HepG2 (cell line): ENCODE measurements at regions not wholly inside any gene's neighbourhood (a gene's known extent, or its start where the extent isn't known, plus 50 kb on each side); places are given as distances from the start of the nearest gene placed in this dataset.
A peak's percentile ranks its signal among the peaks of the same experiment; 100 is the strongest.

Experiments used
- ATAC-seq: fragments of 200-7000 bp; cut with Tn5 transposase; 3 replicates; pipeline ENCODE4 v1.9.1; 2020; ENCODE audit warnings: mild to moderate bottlenecking, moderate library complexity
- BruUV-seq: library from RNA; stranded (reverse); fragments of 400-500 nt; replicated peaks from 2 replicates; lab custom pipeline; 2021; lab: Mats Ljungman, UMichigan
- CTCF ChIA-PET: fragments of 300-600 bp; formaldehyde crosslinking; extraction: SDS; loops from one replicate; lab custom pipeline; 2021; ENCODE audit warnings: low total read pairs, inconsistent platforms, low intra/inter-chr PET ratio; lab: Yijun Ruan, JAX
- POLR2A ChIA-PET: fragments of 350-600 bp; sonication (Branson Sonifier 250); formaldehyde crosslinking; loops from one replicate; lab custom pipeline; 2020; ENCODE audit warnings: antibody characterized with exemption, inconsistent platforms; lab: Yijun Ruan, JAX
- DNase-seq: peaks from one replicate; pipeline ENCODE4 v3.0.0-alpha.2; 2015; ENCODE audit warnings: low spot score
- FAIRE-seq: peaks from 3 replicates; lab custom pipeline; 2011; peaks lifted over from hg19 to GRCh38; lab: Jason Lieb, UNC
- H2AFZ ChIP-seq: one replicate; pipeline ENCODE4 v1.6.1; 2011; ENCODE audit warnings: low read length, inconsistent platforms
- H3K27ac ChIP-seq: fragments of 300-600 bp; 3 replicates; pipeline ENCODE4 v1.8.0; 2011; ENCODE audit warnings: mixed run types, mild to moderate bottlenecking, mixed read lengths, low read length, inconsistent platforms; ENCODE audit not compliant: insufficient read depth; ENCODE audit errors: extremely low read length
- H3K27me3 ChIP-seq, 2 experiments: fragments of 200-600 bp in 1 of 2; 2 replicates in 1 of 2; 3 replicates in 1 of 2; pipeline versions ENCODE4 v1.6.0 to v1.8.0; 2011; ENCODE audit warnings: low read length in 2 of 2, mild to moderate bottlenecking in 2 of 2, moderate library complexity in 2 of 2, inconsistent platforms in 1 of 2; ENCODE audit not compliant: insufficient read depth in 2 of 2, control insufficient read depth in 1 of 2
- H3K36me3 ChIP-seq, 2 experiments: fragments of 200-600 bp in 1 of 2; replicated peaks in 1 of 2; 2 replicates in 1 of 2; 3 replicates in 1 of 2; pipeline versions ENCODE4 v1.5.1 to v1.8.0; 2011; ENCODE audit warnings: low read length in 2 of 2, inconsistent platforms in 1 of 2; ENCODE audit not compliant: insufficient read depth in 2 of 2, control insufficient read depth in 1 of 2
- H3K4me1 ChIP-seq: 2 replicates; pipeline ENCODE4 v1.5.1; 2012; ENCODE audit warnings: low read length, inconsistent platforms; ENCODE audit not compliant: insufficient read depth
- H3K4me2 ChIP-seq: 2 replicates; pipeline ENCODE4 v1.6.0; 2011; ENCODE audit warnings: low read depth, low read length, inconsistent platforms
- H3K4me3 ChIP-seq, 3 experiments: fragments of 200-600 bp in 1 of 3; sonication (generic), shearing (Covaris generic) in 1 of 3; replicated peaks in 1 of 3; 2 replicates each; pipeline ENCODE4 v1.5.1; 2011 to 2016; ENCODE audit warnings: low read length in 3 of 3, inconsistent platforms in 2 of 3, low read depth in 2 of 3, mild to moderate bottlenecking in 2 of 3, control low read depth in 1 of 3, mixed read lengths in 1 of 3; ENCODE audit not compliant: insufficient read depth in 1 of 3
- H3K79me2 ChIP-seq: one replicate; pipeline ENCODE4 v1.6.1; 2011; ENCODE audit warnings: low read length, inconsistent platforms; ENCODE audit not compliant: insufficient read depth
- H3K9ac ChIP-seq: 2 replicates; pipeline ENCODE4 v1.6.0; 2011; ENCODE audit warnings: mild to moderate bottlenecking, low read depth, low read length, inconsistent platforms; ENCODE audit not compliant: insufficient read depth
- H3K9me3 ChIP-seq: 2 replicates; pipeline ENCODE4 v1.5.1; 2012; ENCODE audit warnings: mild to moderate bottlenecking, low read length
- H4K20me1 ChIP-seq: 2 replicates; pipeline ENCODE4 v1.6.0; 2011; ENCODE audit warnings: inconsistent platforms, mild to moderate bottlenecking, low read length, moderate library complexity; ENCODE audit not compliant: insufficient read depth
- ARNTL ChIP-seq: sonication (generic); formaldehyde crosslinking; IDR thresholded peaks from 2 replicates; pipeline ENCODE4 v1.4.0; 2020; ENCODE audit warnings: mild to moderate bottlenecking, missing genetic modification reagents
- FOSL2 ChIP-seq: sonication (generic); formaldehyde crosslinking; IDR thresholded peaks from 2 replicates; pipeline ENCODE4 v1.4.0; 2020; ENCODE audit warnings: missing genetic modification reagents
- JARID2 ChIP-seq: sonication (generic); formaldehyde crosslinking; IDR thresholded peaks from 2 replicates; pipeline ENCODE4 v1.8.1; 2023; ENCODE audit warnings: missing genetic modification reagents, inconsistent platforms; ENCODE audit not compliant: insufficient replicate concordance
- PRDM4 ChIP-seq: sonication (generic); formaldehyde crosslinking; IDR thresholded peaks from 2 replicates; pipeline ENCODE4 v1.9.0; 2021; ENCODE audit warnings: missing genetic modification reagents, borderline replicate concordance
- ZNF383 ChIP-seq: sonication (generic); formaldehyde crosslinking; IDR thresholded peaks from 2 replicates; pipeline ENCODE4 v1.4.0; 2020; ENCODE audit warnings: missing genetic modification reagents, mild to moderate bottlenecking, borderline replicate concordance
- ZNF607 ChIP-seq: sonication (generic); formaldehyde crosslinking; IDR thresholded peaks from 2 replicates; pipeline ENCODE4 v1.5.1; 2020; ENCODE audit warnings: missing genetic modification reagents, mild to moderate bottlenecking, borderline replicate concordance
- WGBS: methylation state at CpG from one replicate; pipeline ENCODE4 v1.1.6; 2017; ENCODE audit warnings: low lambda C conversion rate; 5-methylcytosine and 5-hydroxymethylcytosine counted together
- in situ Hi-C: cut with HindIII; loops from 2 replicates; pipeline ENCODE4 v1.10.0; 2017; ENCODE audit warnings: low pct_unique_long_range_greater_than_20kb; ENCODE audit not compliant: extremely low pct_ligation_motif_present
- intact Hi-C: fragments of 100-400 bp; cut with micrococcal nuclease; formaldehyde crosslinking; loops from one replicate; pipeline ENCODE4 v1.10.0; 2022; ENCODE audit not compliant: unreplicated experiment

GRCh38 chr2:147665105-147665504 lies 179.7 kb upstream of the ACVR2A start:
- intact Hi-C loops, result no loop called here
- H2AFZ ChIP-seq, result no peak overlapping the region
- H3K36me3 ChIP-seq, result no peaks in the 10 kb centered on the region
- 0% methylated on average over 2 of the region's 2 CpGs for WGBS
- H3K4me3 ChIP-seq, result no peak overlapping the region
- DNase-seq (no peak), ATAC-seq (peak; percentile 54; the same call in 1 of the 3 replicates)
- H4K20me1 ChIP-seq, result no peaks in the 10 kb centered on the region
- POLR2A ChIA-PET, result no interaction called here
- no peak overlapping the region for H3K4me2 ChIP-seq
- no TSS peak for BruUV-seq
- H3K79me2 ChIP-seq, result no peaks in the 10 kb centered on the region
- H3K9me3 ChIP-seq, result no peaks in the 10 kb centered on the region
- no peak overlapping the region for H3K9ac ChIP-seq
- TF ChIP-seq PRDM4 (CRISPR knock-in tag) (no peak), FOSL2 (CRISPR knock-in tag) (0 out of 2 replicates have a peak, but pooled peaks have one; percentile 30), ZNF383 (CRISPR knock-in tag) (no peak), JARID2 (no peak)
- TF ChIP-seq, all 625 proteins: peak for 1
- H3K4me1 ChIP-seq, result no peaks in the 10 kb centered on the region
- H3K27me3 ChIP-seq, result no peaks in the 10 kb centered on the region
- CTCF ChIA-PET, result no interaction called here
- no peak for FAIRE-seq
- in situ Hi-C loops, result no loop called here
- H3K27ac ChIP-seq, result no peak overlapping the region

DNA sequence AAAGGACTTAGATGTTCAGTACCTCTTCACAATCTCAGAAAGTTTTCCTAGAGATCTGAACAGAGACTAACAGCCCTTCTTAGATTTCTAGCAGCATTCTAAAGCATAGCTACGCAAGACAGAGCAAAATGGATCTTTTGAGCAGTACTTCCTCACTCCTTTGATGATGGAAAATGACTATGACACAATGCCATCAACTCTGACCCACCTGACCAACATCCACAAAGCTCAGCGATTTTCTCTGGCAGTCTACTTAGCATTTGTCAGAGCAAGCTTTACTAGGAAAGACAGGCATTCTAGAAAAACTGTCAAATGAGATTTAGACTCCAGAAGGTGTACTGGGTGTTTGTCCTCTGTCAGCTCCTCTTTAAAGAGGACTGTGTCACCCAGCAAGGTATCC lies 180.9 kb upstream of the ACVR2A start:
- in situ Hi-C loops (no loop called here), intact Hi-C loops (no loop called here)
- no peaks in the 10 kb centered on the region for H3K9me3 ChIP-seq
- ATAC-seq (no peak), FAIRE-seq (no peak), DNase-seq (no peak)
- CTCF ChIA-PET, result no interaction called here
- no peak overlapping the region for H3K27ac ChIP-seq
- H3K9ac ChIP-seq, result no peak overlapping the region
- H4K20me1 ChIP-seq, result no peaks in the 10 kb centered on the region
- no TSS peak for BruUV-seq
- no peak overlapping the region for H3K4me3 ChIP-seq
- 2% methylated on average over 2 of the region's 2 CpGs for WGBS
- no peaks in the 10 kb centered on the region for H3K79me2 ChIP-seq
- no peak overlapping the region for H2AFZ ChIP-seq
- no peak overlapping the region for H3K4me2 ChIP-seq
- POLR2A ChIA-PET, result no interaction called here
- no peaks in the 10 kb centered on the region for H3K36me3 ChIP-seq
- TF ChIP-seq ARNTL (no peak), ZNF607 (CRISPR knock-in tag) (no peak)
- H3K27me3 ChIP-seq, result no peaks in the 10 kb centered on the region
- no peaks in the 10 kb centered on the region for H3K4me1 ChIP-seq
